HG03064 (cell line): ENCODE measurements at regions not wholly inside any gene's neighbourhood (a gene's known extent, or its start where the extent isn't known, plus 50 kb on each side); places are given as distances from the start of the nearest gene placed in this dataset.

Experiments used
- ATAC-seq: cut with Tn5 transposase; IDR thresholded peaks from one replicate; pipeline ENCODE4 v1.9.1; 2021; ENCODE audit warnings: low read depth; ENCODE audit not compliant: unreplicated experiment

- no peak for ATAC-seq
Measured at GRCh38 chr17:77467521-77467920, 326.8 kb downstream of the SEC14L1 start.

DNA sequence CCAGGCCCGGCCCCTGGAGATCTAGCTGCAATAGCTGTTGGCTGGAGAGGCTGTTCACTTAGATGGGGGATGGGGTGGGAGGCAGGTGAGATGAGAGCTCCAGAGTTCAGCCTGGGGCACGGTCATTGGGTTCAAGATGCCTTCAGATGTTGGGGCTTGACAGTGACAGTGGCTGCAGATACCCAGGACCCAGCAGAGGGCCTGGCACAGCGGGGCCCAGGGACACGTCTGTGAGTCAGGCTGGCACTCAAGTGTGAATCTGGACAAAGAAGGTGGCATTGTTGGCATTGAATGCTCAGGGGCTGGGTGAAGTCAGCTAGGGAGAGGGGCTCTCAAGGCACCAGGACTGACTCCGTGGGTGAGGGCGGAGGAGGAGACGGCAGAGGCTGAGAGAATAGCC is 328.1 kb downstream of the SEC14L1 start:
- no peak for ATAC-seq

DNA sequence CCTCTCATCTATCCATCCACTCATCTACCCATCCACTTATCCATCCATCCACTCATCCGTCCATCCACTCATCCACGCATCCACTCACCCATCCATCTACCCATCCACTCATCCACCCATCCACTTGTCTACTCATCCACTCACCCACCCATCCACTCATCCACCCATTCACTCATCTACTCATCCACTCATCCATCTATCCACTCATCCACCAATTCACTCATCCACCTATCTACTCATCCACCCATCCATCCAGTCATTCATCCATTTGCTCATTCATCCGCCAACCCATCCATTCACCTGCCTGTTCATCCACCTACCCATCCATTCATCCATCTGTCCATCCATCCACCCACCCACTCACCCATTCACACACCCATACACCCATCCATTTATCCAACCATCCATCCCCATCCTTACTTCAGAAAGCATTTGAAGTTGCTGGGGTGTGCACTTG is 329.6 kb downstream of the SEC14L1 start:
- ATAC-seq = no peak

DNA sequence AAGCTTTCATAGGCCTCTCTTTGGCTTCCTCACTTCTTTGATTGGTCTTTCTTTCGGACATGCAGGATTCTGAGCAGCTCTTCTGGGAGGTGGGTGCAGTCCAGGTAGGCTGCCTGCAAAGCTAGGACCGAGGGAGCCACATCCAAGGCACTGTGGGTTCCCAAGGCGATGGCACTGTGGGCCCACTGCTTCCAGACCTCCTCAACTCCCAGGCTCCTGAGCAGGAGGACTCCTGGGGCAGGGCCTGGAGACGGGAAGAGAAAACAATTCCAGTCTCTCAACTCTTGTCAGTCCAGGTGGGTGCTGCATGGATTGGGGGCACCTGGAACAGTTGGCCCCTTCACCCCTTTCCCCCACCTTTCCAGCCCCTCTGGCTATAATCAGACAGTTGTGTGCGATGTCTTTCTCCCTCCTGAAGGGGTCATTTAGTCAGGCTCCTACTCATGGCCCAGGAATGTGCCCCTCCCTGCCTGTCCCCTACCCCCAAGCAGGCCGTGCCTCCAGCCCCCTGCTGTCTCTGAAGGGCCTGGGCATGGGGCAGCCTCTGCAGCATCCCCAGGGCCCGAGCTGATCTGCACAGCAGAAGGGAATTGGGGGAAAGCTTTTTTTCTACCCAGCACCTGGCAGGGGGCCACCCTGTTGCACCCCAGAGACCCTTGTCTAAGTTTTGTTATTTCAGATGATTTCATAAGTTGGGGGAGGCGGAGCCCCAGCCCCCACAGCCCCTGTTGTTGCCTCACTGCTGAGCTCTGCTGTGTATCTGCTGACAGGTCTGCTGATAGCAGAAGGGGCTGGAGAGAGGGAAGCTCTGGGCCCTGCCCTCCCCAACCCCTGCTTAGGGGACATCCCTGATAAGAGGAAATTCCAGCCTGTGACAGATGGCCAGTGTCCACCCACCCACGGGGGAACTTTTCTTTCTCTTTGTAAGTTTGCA is 330.3 kb downstream of the SEC14L1 start:
- ATAC-seq = no peak

- no peak for ATAC-seq
Measured at GRCh38 chr17:77471984-77472461, 331.3 kb downstream of the SEC14L1 start.

DNA sequence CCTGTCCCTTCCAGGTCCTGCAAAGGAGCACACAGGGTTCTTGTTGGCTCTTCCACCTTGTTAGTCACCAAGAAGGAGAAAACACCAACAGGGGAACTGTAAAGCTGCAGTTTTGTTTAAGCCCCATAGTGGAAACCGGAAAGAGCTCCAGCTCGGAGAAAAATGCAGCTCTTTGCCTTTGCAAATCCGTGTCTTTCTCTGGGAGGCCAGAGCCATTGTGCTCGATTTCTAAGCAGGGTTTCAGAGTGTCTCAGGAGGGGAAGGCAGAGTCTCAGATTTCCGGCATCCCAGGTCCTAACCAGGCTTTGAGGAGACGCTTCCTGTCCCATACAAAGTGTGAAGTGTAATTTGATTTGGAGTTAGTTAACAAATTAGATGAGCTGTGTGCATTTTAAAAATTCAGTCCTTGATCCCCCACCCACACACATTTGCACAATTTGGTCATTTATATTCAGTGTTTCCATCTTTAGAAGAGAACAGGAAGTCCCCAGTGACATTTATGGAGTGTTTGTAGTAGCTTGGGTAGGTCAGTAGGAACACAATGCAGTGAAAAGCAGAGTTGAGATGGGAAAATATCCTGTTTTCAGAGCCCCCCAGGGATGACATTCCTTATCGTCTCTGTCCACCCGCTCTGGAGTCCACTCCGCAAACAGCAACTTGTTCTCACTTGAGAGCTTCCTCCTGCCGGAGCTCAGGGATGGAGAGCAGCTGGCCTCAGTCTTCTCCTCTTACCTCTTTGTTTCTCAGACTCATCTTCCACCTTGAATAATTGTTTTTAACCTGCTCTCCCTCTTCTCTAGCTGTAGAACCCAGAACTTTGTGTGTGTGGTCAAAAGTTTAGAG is 331.9 kb downstream of the SEC14L1 start:
- ATAC-seq = no peak

DNA sequence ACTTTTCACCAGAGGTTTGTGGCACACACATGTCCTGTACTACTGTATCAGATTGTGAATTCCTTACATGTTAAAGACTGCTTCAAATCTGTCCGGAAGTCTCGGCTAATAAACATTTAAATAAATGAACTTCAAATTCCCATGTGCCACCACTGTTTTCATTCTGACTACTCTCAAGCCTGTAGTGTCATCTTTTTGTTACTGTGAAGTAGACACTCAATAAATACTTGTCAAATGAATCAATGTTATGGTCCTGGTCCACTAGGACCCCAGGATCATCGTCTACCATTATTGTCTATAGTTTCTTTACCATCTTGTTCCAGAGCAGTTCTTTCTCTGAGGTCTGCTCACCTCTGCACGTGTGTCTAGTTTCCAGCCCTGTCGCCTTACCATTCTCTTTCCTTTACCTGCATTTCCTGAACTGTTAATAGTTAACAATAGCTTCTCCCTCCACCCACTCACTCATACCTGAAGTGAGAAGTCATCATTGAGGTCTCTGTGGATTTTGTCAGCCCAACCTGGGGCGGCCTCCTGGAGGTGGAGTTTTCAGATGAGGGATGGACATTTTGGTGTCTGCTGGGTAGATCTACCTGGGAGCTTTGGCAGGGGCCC is 333.0 kb downstream of the SEC14L1 start:
- no peak for ATAC-seq

DNA sequence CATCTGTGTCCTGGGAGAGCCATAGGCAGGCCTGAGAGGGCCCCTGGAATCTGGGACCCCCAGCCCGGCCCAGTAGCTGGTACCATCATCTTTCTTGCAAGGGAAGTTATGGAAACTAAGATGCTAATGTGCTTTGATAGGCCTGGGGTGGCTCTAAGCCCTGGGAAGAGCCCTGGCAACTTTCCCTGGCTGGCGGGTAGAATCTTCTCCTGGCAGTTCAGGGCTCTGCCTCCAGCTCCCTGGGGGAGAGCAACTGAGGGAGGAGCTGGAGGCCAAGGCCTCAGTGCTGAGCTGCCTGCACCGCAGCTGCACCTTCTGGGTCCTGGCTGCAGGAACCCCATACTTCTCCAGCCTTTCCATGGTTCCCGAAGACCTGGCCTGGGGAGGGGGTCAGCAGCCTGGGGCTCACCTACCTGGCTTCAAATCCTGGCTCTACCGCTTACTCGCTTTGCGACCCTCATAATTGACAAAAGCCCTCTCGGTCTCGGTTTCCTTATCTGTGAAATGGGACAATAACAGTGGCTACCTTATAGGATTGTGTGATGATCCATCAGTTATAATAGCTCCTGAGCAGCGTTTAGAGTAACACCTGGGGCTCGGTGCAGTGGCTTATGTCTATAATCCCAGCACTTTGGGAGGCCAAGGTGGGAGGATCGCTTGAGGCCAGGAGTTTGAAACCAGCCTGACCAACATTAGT is 333.7 kb downstream of the SEC14L1 start:
- ATAC-seq = no peak

- ATAC-seq = no peak
Measured at GRCh38 chr17:77475016-77475976, 334.5 kb downstream of the SEC14L1 start.

DNA sequence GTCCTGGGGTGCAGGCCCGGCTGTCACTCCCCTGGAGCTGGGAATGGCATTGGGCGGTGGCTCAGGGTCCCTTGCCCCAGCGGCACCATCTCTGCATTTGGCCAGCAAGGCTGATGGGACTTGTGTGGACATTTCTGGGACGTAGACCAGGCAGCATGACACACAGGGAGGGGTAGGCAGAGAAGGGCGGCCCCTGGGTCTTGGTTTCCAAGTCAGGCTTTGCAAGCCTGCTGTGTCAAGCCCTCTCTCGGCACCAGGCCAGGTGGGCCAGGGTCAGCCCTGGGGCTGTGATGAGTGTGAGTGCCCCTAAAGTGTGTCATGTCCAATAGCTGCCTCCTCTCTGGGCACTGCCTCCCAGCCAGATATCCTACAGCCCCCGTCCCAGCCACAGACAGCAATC is 335.2 kb downstream of the SEC14L1 start:
- ATAC-seq = no peak

GRCh38 chr17:77476498-77476897 is 335.7 kb downstream of the SEC14L1 start:
- no peak for ATAC-seq

DNA sequence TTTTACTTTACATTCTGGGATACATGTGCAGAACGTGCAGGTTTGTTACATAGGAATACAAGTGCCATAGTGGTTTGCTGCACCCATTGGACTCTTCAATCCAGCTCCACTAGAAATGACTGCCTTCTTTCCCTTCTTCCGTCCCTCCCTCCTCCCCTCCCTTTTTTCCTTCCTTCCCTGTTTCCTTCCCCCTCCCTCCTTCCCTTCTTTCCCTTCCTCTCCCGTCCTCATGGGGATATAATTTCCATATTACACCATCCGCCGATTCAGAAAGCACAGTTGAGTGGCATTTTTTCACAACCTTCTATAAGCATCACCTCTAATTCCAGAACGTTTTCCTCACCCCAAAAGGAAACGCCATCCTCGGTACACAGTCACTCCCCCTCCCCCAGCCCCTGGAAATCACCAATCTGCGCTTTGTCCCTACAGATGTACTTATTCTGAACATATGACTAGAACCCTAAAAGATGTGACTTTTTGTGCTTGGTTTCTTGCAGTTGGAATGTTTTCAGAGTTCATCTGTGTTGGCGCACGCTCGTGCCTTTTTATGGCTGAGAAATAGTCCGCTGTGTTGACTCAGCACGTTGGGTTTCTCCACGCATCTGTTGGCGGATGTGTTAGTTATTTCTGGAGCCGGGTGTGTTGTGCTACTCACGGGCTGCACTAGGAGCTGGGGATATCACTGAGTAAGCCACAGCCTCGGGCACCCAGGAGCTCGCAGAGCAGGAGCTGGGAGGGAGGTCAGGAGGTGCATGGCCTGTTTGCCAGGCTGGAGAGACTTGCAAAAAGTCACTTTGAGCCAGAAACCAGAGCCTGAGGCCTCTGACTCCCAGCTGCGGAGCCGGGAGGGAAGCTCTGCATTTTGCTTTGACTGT is 336.4 kb downstream of the SEC14L1 start:
- ATAC-seq = no peak

- ATAC-seq = no peak
Measured at GRCh38 chr17:77478281-77478680, 337.5 kb downstream of the SEC14L1 start.

GRCh38 chr17:77478899-77479298 is 338.1 kb downstream of the SEC14L1 start:
- no peak for ATAC-seq

DNA sequence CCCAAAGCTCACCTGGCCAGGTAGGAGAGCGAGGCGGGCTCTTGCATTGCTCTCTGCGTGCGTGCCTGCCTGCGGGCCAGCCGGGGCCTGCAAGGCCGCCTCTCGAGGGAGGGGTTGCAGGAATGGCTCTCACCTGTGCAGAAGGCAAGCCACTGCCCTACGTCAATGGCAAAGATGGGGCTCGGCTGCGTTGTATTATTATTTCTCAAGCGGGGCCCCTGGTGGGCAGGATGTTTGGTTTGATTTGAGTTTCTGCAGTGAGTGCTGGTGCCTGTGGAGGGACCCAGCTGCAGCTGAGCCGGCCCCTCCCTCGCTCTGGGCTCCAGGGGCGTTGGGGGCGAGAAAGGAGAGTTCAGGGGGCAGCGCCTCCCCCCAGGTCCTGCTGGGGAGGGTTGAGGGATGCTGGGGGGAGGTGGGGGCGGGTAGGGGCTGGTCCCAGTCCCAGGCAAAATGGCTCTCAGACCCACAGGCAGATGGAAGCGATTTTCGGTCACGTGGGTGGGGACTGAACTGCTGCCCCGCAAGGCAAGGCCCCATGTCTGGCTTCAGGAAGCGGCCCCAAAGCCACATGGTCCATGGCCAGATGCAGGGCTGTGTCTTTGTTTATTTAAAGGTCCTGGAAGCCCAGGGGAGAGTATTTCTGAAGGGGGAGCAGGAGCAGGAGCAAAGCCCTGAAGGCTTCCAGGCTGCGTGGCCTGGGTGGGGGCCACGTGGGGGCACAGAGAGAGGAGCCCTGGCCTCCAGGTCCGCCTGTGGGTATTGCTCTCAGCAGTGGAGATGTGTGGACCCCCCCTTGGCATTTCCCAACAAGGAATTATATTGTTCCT is 338.8 kb downstream of the SEC14L1 start:
- no peak for ATAC-seq

GRCh38 chr17:77480199-77480508 is 339.4 kb downstream of the SEC14L1 start:
- no peak for ATAC-seq

DNA sequence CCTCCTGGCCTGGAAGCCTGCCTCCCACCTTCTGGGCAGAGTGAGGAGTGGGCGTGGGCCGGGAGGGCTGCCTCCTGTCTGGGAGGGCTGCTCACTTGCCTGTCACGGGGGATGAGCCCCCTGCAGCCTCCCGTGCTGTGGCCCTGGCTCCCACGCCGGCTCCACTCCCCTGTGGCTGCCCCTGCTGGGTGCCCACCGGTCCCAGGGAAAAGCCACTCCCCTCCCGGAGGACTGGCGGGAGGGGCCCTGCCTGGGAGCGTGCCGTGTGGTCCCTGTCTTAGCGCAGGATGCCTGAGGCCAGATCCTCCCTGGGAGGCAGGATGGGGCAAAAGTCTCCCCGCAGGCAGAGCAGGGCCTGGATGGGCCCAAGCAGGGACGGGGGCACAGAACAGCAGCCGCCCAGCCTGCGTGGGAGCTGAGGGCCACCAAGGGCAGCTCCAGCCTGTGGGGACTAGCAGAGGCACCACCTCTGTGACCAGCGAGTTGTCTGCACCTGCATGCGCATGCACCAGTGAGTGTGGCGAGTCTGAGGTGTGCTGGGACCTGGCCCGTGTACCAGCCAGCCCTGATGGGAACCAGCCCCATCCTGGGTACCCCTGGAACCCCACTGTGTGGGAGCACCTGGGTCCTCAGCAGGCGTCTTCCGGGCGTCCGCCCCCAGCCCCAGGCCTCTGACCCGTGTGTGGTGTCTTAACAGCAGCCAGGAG is 339.9 kb downstream of the SEC14L1 start:
- ATAC-seq = no peak
